Activated CD8-positive, alpha-beta memory T cell treated with anti-CD3 and anti-CD28 coated beads for 24 hours (primary cell): ENCODE measurements at regions not wholly inside any gene's neighbourhood (a gene's known extent, or its start where the extent isn't known, plus 50 kb on each side); places are given as distances from the start of the nearest gene placed in this dataset.

Source experiments
- DNase-seq: peaks from one replicate; pipeline ENCODE4 v3.0.0-alpha.2; 2020

GRCh38 chr16:59249011-59249410 is 514.9 kb upstream of the GOT2 start:
- DNase-seq = no peak

GRCh38 chr16:59242556-59242955 is 508.4 kb upstream of the GOT2 start:
- no peak for DNase-seq

DNA sequence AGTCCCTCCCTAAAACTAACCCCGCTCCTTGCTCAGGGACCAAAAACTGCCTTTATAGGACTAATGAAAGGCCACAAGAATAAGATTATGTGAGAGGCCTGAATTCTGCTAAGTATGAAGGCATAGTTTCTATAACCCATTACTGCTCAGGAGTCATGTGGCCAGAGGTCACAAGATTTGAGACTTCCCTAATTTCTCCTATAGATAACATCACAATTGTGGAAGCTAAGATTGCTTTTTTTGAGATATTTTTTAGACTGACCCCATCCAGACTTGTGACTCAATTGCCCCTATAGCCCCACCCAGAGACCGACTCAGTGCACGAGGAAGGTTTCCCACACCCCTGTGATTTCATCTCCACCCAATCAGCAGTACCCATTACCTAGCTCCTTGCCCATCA is 504.1 kb upstream of the GOT2 start:
- DNase-seq = no peak

DNA sequence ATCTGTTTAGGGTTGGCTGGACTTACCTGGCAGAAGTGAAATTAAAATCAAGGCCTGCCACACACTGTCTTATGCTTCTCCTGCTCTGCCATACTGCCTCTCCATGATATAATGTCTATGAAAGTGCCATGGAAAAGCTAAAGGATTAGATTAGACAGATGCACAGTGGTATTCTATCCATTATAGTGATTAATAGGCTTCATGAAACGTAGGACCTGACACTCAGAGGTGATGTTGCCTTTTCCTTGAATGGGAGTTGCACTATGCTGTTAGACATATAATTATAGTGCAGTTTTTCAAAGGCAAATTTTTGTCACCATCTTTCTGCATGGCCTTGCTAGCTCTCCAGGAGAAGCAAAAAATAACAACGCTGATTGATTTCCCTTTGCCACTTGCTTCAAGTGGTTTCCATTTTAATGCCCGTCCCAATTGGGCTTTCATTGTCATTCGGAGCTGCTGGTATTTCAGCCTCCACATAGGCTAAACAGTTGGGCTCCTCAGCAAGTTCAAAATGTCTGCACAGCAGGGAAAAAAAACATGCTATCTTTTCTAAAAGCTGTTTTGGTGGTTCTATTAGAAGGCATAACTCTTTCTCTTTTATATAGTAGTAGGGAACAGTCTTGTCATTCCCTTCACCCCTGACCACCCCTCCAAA is 502.8 kb upstream of the GOT2 start:
- DNase-seq = no peak

GRCh38 chr16:59224401-59224800 is 490.3 kb upstream of the GOT2 start:
- DNase-seq = no peak

GRCh38 chr16:59220011-59220410 is 485.9 kb upstream of the GOT2 start:
- DNase-seq = no peak

- DNase-seq = no peak
Measured at GRCh38 chr16:59216291-59216690, 482.2 kb upstream of the GOT2 start.

- DNase-seq = no peak
Measured at GRCh38 chr16:59214455-59214854, 480.3 kb upstream of the GOT2 start.

DNA sequence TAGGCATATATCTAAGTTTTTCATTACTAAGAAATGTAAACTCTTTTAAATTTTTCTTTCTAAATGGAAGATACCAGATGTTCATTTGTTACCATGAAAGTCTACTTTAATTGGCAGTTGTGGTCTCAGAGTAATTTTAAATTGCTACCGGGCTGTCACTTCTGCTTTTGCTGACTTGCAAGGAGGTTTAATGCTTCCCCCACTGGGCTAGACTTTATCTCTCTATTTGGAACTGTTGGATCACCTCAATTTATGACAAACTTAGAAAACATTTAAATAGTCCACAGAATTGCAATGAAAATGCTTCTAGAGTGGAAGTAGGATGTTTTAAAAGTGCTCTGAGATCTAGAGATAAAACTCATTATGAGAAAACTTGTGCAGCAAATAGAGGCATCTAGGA is 479.8 kb upstream of the GOT2 start:
- no peak for DNase-seq

- DNase-seq = no peak
Measured at GRCh38 chr16:59212492-59213024, 478.4 kb upstream of the GOT2 start.

DNA sequence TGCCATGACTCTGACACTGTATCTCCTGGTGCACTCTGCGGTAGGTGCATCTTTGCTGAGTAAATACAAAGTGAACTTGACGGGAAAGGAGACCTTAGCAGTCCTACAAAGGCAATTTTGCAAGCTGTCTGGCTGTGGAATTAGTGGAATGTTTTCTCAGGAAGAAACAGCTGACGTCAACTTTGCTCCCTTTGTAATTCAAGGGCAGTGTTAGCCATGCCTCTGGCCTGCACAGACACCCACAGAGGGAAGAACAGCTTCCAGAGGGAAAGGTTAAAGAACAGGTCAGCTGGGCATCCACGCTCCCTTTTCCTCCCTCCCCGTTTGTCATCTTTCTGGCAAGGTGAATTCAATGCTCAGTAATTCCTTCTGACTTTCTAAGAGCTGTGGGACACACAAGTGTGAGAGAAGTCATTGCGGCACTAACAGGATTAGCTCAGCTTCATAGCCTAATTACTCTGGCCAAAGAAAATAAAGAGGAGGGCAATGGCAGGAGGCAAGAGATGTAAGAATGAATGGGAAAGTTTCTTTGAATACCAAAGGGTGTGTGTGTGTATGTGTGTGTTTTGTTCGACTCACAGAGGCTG is 476.9 kb upstream of the GOT2 start:
- DNase-seq = no peak

GRCh38 chr16:59205403-59205802 is 471.3 kb upstream of the GOT2 start:
- no peak for DNase-seq

- DNase-seq = no peak
Measured at GRCh38 chr16:59204589-59204988, 470.5 kb upstream of the GOT2 start.

GRCh38 chr16:59202233-59202862 is 468.2 kb upstream of the GOT2 start:
- no peak for DNase-seq

DNA sequence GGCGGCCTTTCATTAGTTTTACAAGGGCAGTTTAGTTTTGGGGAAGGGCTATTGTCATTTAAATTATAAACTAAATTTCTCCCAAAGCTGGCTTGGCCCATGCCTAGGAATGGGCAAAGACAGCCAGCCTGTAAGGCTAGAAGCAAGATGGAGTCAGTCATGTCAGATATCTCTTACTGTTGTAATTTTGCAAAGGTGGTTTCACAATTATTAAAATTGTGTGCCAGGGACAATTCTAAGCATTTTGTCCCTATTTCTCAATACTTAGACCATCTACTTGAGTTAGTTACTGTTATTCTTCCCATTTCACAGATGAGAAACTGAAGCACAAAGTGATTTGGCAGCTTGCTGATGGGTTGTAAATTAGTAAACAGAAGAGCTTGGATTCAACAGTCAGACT is 467.7 kb upstream of the GOT2 start:
- no peak for DNase-seq

DNA sequence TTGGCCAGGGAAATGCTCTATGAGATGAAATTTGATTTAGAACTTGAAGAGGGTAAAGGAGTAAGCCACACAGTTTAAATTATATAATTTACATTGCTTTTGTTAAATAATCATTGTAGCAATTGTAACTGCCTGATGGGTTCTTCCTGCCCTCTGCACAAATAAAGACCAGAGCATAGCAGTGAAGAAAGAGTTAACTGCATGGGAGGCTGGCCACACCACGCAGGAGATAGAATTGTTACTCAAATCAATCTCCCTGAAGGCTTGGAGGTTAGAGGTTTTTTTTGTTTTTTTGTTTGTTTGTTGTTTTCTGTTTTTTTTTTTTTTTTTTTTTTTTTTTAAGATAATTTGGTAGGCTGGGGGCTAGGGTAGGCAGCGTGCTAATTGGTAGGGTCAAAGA is 467.0 kb upstream of the GOT2 start:
- no peak for DNase-seq

GRCh38 chr16:59198487-59198886 is 464.4 kb upstream of the GOT2 start:
- DNase-seq = no peak

DNA sequence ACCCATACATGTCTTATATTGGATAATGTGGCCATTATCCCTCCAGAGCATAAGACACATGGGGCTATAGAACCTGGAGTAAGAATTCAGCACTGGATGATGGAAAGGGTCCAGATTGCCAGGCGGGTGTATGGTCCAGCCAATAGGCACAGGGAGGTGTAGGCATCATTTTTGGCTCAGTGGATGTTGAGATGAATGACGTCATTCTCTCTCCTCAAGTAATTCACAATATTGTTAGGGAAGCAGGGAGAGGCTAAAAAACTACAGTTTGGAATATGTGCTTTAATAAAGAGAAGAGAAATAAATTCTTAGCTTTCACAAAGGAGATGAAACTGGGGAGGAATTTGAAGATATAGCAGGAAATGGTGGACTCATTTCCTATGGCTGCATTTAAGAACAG is 461.1 kb upstream of the GOT2 start:
- no peak for DNase-seq

- no peak for DNase-seq
Measured at GRCh38 chr16:59193637-59194036, 459.5 kb upstream of the GOT2 start.

GRCh38 chr16:59192551-59193199 is 458.6 kb upstream of the GOT2 start:
- DNase-seq = no peak

GRCh38 chr16:59190731-59191130 is 456.6 kb upstream of the GOT2 start:
- DNase-seq = no peak

- DNase-seq = no peak
Measured at GRCh38 chr16:59188029-59188428, 453.9 kb upstream of the GOT2 start.

- no peak for DNase-seq
Measured at GRCh38 chr16:59181821-59182420, 447.8 kb upstream of the GOT2 start.

- DNase-seq = no peak
Measured at GRCh38 chr16:59180083-59180476, 446.0 kb upstream of the GOT2 start.
